ENCODE measurements at regions not wholly inside any gene's neighbourhood (a gene's known extent, or its start where the extent isn't known, plus 50 kb on each side); places are given as distances from the start of the nearest gene placed in this dataset.
A peak's percentile ranks its signal among the peaks of the same experiment; 100 is the strongest.

DNA sequence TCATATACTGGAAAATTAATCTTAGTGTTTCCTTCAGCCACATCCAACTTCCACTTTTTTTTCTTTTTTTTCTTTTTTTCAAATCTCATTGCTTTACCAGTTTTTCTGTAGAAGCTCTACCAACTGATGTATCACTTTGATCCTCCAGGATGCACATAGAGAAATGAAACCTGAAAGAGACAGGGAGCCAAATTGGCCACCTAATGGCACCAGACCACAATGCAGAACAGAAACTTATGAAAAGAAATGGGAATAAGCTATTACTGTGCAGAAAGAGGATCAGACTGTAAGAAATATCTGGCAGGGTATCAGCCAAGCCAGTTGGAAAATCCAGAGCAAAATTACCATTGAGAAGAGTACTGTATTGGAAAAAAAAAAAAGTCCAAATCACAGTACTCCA is 1514.2 kb downstream of the MRPL39 start:
- no peak for DNase-seq (ENCODE audit: extremely low read depth, low read depth)

DNA sequence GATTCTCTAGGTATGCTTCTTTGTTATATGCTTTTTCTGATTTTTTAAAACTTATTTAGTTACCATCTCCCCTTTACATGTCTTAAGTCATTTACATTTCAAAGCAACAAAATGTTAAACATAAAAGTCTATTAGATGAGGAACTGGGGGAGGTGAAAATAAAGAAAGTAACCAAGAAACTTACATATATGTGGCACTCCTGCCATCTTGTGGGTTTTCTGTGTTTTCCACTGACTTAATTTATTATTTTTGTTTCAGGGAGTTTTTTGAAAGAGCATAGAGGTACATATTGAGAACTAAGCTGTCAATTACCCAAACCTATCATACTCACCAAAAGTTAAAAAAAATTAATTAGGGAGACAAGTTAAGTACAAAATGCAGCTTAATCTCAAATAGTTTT is 1531.1 kb downstream of the MRPL39 start:
- no peak for DNase-seq (ENCODE audit: extremely low read depth, low read depth)

DNA sequence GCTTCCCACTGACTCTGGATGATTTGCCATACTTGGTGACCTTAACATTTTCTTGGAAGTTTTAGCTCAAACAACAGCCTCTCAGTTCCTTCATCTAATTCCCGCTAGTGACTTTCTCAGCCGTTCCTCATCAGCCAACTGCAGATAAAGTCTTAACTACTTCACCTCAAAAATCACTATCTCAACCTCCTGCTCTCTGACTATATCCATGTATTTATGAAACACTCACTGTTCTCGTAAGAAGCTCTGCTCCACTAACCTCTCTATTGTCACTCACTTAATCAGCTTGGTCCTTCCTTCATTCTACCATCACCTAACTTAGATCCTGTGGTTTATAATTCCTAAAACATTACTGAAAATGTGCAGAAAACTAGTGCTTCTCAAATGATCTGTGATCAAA is 1551.6 kb downstream of the MRPL39 start:
- no peak for DNase-seq (ENCODE audit: extremely low read depth, low read depth)

DNA sequence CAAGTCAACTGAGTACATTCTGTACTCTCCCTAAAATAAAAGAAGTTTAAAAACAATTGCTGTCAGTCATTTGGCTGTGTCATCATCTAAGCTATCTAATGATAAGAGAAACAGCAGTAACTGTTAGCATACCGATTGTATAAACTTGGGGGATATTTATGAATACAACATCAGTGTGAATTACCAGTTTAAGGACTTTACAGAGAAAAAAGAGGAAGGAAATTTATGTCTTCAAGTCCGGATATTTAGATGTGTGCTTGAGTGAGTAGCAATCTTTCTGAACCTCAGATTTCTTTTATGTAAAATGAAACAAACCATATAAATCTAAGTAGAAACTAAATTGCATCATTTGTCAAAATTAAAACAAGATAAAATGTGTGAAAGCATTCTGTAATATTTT is 1557.0 kb downstream of the MRPL39 start:
- no peak for DNase-seq (ENCODE audit: extremely low read depth, low read depth)

DNA sequence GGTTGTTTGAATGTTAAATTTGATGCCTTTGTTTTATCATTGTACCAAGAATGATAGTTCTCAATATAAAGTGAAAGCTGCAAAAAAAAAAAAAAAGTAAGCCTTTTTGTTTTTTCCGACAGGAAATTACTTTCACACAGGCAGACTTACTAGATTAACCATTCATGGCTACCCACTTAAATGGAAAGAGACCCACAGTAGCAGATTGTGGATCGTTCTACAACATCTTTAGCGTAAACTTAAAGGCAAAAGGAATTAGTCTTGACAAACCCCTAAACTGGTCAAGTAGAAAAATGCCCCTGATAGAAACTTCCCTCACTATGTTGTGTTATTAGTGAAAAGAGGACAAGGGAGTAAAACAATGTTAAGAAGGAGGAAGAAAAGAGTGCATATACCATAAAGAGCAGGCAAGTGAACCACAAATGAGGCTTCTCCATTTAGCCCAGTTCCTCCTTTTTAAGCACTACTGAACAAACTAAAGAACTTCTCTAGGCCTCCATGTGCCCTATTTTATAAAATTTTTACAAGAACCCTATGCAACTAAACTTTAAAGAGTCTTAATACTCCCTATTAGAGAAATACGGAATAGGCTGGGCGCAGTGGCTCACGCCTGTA is 1560.3 kb downstream of the MRPL39 start:
- DNase-seq (ENCODE audit: extremely low read depth, low read depth): no peak

DNA sequence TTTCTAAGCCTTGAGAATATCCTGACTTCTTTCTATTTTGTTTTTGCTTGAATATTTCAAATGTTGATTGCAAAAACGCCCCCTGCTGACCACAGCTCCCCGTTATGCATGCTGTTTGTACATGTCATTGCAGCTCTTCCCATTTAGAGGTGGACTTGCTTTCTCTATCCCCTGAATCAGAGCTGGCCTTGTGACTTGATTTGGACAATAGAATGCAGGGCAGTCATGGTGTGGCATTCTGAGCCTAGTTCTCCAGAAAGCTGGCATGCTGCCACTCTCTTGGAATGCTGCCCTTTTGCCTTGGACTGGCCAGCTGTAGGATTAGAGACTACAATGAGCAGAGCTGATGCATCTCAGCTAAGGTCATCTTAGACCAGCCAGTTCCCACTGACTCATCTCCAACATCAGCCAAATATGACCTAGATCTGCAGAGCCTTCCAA is 1561.5 kb downstream of the MRPL39 start:
- DNase-seq (ENCODE audit: extremely low read depth, low read depth): peak; percentile 12

DNA sequence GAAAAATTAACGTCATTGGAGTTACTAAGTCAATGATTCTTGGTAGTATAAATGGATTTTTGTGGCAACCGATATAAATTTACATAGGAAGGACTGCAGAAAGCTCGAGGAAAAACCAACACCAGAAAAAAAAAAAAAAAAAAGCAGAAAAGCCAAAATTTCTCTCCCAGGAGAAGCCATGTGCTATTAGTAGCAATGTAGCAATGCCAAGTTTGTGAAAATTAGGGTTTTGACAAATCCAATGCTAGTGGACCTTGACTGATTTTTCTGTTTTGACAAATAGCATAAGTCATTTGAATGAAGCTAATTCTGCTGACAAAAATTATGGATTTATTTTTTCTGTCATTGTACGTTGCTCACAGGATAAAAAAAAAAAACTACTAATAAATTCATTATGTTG is 1561.9 kb downstream of the MRPL39 start:
- no peak for DNase-seq (ENCODE audit: extremely low read depth, low read depth)

DNA sequence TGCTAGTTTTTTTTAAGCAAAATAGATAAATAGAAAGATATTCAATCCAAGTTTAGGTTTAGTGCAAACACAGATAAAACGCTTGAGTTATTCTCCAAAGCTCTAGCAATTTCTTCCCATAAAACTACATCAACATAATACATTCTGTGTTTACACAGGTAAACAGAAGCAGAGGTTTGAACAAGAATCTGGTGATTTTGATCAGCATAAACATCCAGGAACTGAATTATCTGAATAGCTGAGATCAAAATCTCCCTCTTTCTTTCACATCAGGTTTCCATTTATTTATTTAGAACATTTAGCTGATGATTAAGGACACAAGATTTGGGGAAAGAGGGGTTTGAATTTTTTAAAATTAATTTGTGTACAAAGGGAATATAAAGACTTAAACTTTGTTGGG is 1564.6 kb downstream of the MRPL39 start:
- no peak for DNase-seq (ENCODE audit: extremely low read depth, low read depth)

DNA sequence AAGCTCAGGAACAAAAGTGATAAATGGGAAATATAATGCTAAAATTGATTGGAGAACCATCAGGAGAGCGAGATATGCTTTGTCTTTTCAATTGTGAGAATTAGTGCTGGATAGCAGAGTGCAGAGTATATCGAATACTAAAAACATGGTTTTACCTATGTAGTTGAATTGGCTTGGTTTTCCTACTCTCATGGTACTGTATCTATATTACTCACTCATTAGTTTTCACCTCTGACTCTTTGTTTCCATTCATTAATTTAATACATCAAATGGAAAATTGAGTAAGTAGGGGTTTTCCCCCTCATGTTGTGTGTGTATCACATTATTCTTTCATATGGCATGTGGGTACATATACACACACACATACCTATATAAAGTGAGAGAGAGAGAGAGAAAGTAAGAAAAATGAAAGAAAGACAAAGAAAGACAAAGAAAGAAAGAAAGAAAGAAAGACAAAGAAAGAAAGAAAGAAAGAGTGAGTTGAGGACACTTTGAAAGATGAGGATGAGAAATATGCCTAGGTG is 1574.5 kb downstream of the MRPL39 start:
- DNase-seq (ENCODE audit: extremely low read depth, low read depth): no peak

DNA sequence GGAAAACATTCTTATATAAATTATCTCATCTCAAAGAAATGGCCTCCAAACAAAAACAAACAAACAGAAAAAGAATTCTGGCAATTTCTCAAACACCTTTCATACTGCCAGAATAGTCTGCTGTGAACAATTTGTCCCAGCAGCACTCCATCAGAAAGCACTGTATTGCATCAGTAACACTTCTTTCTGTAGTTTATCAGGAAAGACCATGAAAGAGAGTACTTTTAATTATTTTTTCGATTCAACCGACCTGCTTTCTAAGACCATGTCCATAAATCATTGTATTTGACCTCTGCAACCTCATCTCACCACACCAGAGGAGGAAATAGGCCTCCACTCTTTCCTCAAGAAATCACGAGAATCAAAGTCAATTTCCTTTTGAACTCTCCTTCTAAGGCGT is 1579.9 kb downstream of the MRPL39 start:
- no peak for DNase-seq (ENCODE audit: extremely low read depth, low read depth)

DNA sequence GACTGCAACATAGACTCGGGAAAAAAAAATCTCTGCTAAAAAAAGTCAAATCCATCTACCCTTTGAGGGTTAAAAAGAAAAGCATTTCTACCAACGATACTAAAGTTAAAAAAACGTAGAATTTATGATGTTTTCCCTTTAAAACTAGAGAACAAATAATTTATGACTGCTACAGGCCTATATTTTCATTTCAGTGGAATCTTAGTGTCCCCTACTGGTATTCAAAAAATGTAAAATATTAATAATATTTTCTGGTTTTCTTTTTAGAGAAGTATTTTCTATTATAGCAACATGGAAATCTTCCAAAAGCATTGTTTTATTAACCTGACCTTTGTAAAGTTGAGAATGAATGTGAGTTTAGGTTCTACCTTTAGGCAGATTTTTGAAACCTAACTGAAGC is 1582.2 kb downstream of the MRPL39 start:
- DNase-seq (ENCODE audit: extremely low read depth, low read depth): no peak

DNA sequence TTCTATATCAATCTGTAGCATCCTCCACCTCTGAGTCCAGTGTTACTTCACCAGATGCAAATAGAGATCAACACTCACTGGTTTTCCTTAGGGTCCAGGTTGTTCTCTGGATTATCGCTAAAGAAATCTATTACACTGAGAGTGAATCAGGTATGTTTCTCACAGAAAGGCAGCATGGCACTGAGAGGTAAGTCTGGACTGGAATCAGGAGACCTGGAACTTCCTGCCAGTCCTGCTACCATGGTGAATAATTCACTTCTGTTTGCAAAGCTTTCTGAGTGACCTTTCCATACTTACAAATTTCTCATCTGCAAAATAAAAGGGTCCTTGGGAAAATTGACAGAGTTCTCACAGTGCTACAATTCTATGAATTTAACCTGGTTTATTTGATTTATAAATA is 1583.3 kb downstream of the MRPL39 start:
- no peak for DNase-seq (ENCODE audit: extremely low read depth, low read depth)

DNA sequence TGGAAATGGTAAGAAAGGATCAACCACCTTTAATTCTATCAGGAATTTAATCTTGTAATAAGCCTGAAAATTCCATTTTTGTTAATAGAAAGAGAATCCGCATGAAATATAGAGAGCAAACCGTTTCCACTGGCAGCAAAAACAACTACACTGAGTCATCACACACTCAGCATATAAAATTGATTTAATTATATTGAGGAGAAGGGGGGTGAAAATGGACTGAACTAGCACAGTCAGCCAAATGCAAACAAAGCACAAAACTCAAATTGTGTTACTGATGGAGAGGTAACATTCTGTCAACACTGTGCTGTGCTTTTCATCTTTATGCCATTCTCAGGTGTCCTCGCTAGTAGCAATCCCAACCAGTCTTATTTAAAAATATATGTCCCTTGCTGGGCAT is 1583.9 kb downstream of the MRPL39 start:
- DNase-seq (ENCODE audit: extremely low read depth, low read depth): no peak

DNA sequence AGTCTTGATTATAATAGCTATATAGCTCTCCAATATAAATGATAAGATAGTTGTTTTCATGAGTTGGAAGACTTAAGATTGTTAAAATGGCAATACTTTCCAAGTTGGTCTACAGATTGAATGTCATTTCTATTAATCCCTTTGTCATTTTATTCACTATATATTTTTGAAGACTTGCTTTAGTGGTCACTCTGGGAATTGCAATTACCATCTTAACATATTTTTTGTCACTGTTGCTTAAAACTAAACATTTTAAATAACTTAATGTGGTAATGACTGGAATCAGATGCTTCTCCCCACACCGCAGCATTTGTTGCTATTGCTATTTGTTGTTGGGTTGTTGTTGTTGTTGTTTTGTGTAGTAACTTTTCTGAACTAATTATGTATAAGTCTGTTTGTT is 1592.9 kb downstream of the MRPL39 start:
- no peak for DNase-seq (ENCODE audit: extremely low read depth, low read depth)

DNA sequence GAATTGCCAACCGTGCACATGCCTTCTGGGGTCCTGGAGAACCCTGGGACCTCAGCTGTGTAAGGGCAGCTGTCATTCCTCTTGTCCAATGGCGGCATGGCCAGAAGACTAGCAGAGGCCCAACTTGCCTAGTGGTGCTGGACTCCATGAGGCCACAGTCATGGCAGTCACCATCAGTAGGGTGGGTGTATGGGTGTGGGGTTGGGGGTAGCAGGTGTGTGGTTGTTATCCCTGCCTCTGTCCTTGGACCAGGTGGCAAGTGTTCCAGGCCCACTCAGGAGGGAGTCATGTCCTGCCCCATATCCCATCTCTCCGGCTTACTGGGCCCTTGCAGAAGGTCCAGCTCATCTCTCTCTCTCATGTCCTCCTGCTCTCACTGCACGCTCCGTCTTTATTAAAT is 1596.2 kb downstream of the MRPL39 start:
- no peak for DNase-seq (ENCODE audit: extremely low read depth, low read depth)

DNA sequence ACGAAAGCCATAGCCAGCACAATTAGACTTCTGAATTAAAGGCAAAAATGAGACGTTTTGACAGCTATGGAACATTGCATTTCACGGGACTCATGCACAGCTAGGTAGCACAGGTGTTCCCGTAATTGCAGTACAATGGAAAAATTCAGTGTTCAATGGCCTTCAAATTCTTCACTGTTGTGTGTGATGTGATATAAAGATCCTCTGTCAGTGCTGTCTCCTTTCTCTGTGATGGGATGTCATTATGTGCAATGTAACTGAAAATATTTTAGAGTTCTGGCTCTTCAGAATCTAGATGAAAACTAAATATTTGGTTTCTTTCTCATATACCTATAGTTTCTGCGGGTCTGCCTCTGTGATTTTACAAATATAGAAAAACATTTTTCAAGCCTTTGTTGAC is 1599.7 kb downstream of the MRPL39 start:
- no peak for DNase-seq (ENCODE audit: extremely low read depth, low read depth)

DNA sequence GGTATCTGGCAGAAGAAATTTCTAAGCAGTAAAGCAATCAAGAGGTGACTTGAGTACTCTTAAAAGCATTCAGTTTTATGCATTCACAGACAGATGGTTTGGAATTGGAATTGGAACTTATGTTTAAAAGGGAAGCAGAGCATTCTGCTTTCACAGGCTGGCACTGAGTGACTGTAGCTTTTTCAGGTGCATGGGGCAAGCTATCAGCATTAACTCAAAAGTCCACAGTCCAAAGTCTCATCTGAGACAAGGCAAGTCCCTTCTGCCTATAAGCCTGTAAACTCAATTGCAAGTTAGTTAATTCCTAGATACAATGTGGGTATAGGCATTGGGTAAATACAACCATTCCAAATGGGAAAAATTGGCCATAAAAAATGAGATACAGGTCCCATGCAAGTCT is 1620.3 kb downstream of the MRPL39 start:
- DNase-seq (ENCODE audit: extremely low read depth, low read depth): no peak

DNA sequence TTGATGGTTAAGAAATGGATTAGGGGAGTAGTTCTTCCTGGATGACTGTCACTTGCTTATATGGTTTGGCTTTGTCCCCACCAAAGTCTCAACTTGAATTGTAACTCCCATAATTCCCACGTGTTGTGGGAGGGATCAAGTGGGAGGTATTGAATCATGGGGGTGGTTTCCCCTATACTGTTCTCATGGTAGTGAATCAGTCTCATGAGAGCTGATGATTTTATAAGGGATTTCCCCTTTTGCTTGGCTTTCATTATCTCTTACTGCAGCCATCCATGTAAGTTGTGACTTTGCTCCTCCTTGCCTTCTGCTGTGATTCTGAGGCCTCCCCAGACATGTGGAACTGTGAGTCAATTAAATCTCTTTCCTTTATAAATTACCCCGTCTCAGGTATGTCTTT is 1621.1 kb downstream of the MRPL39 start:
- no peak for DNase-seq (ENCODE audit: extremely low read depth, low read depth)

DNA sequence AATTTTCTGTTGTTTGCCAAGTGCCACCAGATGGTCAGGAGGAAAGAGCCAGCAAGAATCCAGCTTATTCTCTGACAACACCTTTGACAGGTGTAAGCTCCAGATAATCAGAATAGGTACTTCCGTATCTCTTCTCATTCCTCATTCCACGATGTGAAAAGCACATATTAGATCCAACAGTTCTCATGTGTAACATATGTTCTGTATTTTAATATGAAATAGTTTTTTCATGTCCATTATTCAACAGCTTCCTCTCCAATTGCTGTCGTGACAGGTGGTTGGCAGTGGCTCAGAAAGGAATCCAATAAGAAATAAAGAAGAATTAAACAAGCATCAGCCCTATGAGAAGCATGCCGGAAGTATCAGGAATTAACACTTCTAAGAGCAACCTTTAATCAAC is 1624.7 kb downstream of the MRPL39 start:
- DNase-seq (ENCODE audit: extremely low read depth, low read depth): no peak

DNA sequence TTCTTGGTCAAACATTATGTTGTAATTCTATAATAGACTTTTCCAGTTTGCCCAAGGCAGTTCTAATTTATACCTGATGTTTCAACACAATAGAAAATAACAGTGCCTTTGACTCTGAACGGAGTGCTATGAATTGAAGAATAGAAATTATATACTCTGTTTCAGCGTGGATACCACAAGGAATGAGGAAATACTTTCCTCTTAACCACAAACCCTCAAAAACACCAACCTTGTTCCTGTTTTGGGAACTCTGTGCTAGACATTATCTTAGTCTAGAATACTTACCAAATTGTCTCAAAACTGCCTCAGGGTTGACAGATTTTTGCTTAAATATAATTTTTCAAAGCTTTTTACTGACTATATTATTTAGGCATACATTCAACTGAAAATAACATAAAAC is 1629.3 kb downstream of the MRPL39 start:
- no peak for DNase-seq (ENCODE audit: extremely low read depth, low read depth)

DNA sequence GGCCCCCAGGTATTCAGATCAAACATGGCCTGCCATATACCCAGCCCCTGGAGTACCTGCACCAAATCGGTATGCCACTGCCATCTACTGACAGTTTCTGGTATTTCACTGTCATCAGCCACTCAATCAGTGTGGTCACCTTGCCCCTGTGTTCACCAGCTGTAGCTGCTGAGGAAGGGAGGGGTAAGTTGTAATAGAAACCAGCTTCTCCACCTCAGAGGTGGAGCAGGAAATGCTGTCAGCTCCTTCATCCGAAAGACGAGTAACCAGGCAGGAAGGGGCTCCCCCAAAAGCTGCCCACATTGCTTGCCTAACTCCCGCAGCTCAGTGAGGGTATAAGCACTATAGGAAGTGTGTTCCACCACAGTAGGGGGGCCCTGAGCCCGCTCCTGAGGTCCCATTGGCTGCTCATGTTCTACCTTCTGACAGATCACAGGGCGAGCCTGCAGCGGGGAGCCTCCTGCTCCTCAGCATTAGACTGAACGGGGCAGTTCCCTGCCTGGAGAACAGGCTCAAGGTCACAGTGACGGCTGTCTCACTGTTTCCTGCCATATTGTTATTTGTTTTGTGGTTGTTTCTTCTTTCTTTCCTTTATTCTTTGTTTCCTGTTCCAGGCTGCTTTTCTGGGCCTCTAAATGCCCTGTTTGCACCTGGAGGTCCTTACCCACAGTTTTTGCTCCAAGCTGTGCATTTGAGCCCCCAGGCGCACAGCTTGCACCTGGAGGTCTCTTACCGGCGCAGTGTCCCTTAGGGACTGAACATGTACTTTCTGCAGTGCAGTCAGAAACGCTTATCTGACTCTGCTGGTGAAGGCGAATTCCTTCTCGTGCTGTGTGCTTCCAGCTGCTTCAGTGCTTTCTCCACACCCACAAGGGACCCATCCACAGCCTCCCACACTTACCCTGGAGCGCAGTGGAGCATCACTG is 1638.3 kb downstream of the MRPL39 start:
- peak; percentile 30 for DNase-seq (ENCODE audit: extremely low read depth, low read depth)

DNA sequence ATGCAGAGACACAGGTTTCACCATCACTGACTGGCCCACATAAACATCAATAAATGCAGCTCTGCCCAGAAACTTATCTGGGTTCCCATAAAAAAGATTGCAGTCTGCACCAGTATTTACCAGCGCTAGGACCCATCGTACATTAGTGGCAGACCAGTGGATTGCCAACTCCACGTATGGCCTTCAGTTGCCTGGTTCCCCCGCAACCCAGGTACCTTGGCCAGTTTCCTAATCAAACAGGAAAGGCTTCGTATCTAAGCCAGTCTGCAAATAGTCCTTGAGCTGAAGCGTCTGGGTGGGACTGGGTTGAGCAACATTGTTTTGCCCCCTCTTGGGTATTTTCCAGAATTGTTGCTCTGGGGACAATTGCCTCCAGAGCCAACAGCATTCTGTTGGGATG is 1639.3 kb downstream of the MRPL39 start:
- no peak for DNase-seq (ENCODE audit: extremely low read depth, low read depth)
